Hematopoietic multipotent progenitor cell treated with erythropoietin and hydrocortisone succinate and interleukin-3 and kit ligand, for 15 days (in vitro differentiated cells): ENCODE measurements at regions not wholly inside any gene's neighbourhood (a gene's known extent, or its start where the extent isn't known, plus 50 kb on each side); places are given as distances from the start of the nearest gene placed in this dataset.
"Not testable (repeated sequence)": the region's sequence is repeated elsewhere in the genome, so short reads cannot be mapped to it uniquely, and the experiment has no call there.

ENCODE experiments used
- DNase-seq: peaks from one replicate; pipeline ENCODE4 v3.0.0-alpha.2; 2015; ENCODE audit warnings: low spot score

- not testable (repeated sequence) for DNase-seq
These were observed 134.2 kb upstream of the SFSWAP start for GRCh38 chr12:131576734-131577133.

GRCh38 chr12:131577766-131578165 is 133.1 kb upstream of the SFSWAP start:
- no peak for DNase-seq

- DNase-seq = no peak
These were observed 131.9 kb upstream of the SFSWAP start for GRCh38 chr12:131578828-131579470.

- no peak for DNase-seq
These were observed 127.7 kb upstream of the SFSWAP start for GRCh38 chr12:131583090-131583712.

- DNase-seq = no peak
These were observed 124.6 kb upstream of the SFSWAP start for GRCh38 chr12:131586269-131586668.

- no peak for DNase-seq
These were observed 124.1 kb upstream of the SFSWAP start for GRCh38 chr12:131586761-131587160.

GRCh38 chr12:131587565-131587964 is 123.3 kb upstream of the SFSWAP start:
- DNase-seq = no peak

- DNase-seq = no peak
These were observed 121.5 kb upstream of the SFSWAP start for GRCh38 chr12:131589221-131589897.

GRCh38 chr12:131589966-131590365 is 120.9 kb upstream of the SFSWAP start:
- DNase-seq = no peak

GRCh38 chr12:131591136-131591535 is 119.8 kb upstream of the SFSWAP start:
- DNase-seq = no peak

- DNase-seq = no peak
These were observed 118.9 kb upstream of the SFSWAP start for GRCh38 chr12:131591714-131592709.

GRCh38 chr12:131592972-131593371 is 117.9 kb upstream of the SFSWAP start:
- no peak for DNase-seq

GRCh38 chr12:131593406-131593805 is 117.5 kb upstream of the SFSWAP start:
- DNase-seq = no peak

- DNase-seq = no peak
These were observed 114.8 kb upstream of the SFSWAP start for GRCh38 chr12:131596115-131596514.

- no peak for DNase-seq
These were observed 113.6 kb upstream of the SFSWAP start for GRCh38 chr12:131597333-131597732.

GRCh38 chr12:131598717-131599116 is 112.2 kb upstream of the SFSWAP start:
- DNase-seq = no peak

GRCh38 chr12:131599190-131600159 is 111.4 kb upstream of the SFSWAP start:
- DNase-seq = no peak

GRCh38 chr12:131600160-131600532 is 110.7 kb upstream of the SFSWAP start:
- DNase-seq = no peak

- DNase-seq = not testable (repeated sequence)
These were observed 109.4 kb upstream of the SFSWAP start for GRCh38 chr12:131601499-131601898.

GRCh38 chr12:131603106-131603938 is 107.6 kb upstream of the SFSWAP start:
- DNase-seq = no peak
